Mesothelial cell of epicardium (in vitro differentiated cells): ENCODE measurements at regions not wholly inside any gene's neighbourhood (a gene's known extent, or its start where the extent isn't known, plus 50 kb on each side); places are given as distances from the start of the nearest gene placed in this dataset.
"Not testable (repeated sequence)": the region's sequence is repeated elsewhere in the genome, so short reads cannot be mapped to it uniquely, and the experiment has no call there.

Source experiments
- DNase-seq, 2 experiments: peaks; one replicate each; pipeline ENCODE4 v3.0.0; 2021; ENCODE audit warnings: low spot score in 2 of 2; ENCODE audit not compliant: unreplicated experiment in 2 of 2
- H3K27ac Mint-ChIP-seq: 2 replicates; pipeline ENCODE4 v1.8.0; 2021; ENCODE audit warnings: mixed read lengths
- H3K27me3 Mint-ChIP-seq: 2 replicates; pipeline ENCODE4 v1.8.0; 2021; ENCODE audit warnings: low read depth, mixed read lengths
- H3K36me3 Mint-ChIP-seq: 2 replicates; pipeline ENCODE4 v1.8.0; 2021; ENCODE audit warnings: mixed read lengths
- H3K4me1 Mint-ChIP-seq: 2 replicates; pipeline ENCODE4 v1.8.0; 2021; ENCODE audit warnings: mixed read lengths
- H3K4me3 Mint-ChIP-seq: 2 replicates; pipeline ENCODE4 v1.8.0; 2021; ENCODE audit warnings: mild to moderate bottlenecking, moderate library complexity, mixed read lengths
- H3K9me3 Mint-ChIP-seq: 2 replicates; pipeline ENCODE4 v1.8.0; 2021; ENCODE audit warnings: mixed read lengths
- CTCF ChIP-seq: fragments of 200-600 bp; sonication (generic); IDR thresholded peaks from one replicate; pipeline ENCODE4 v1.5.0; 2021; ENCODE audit warnings: antibody characterized with exemption; ENCODE audit not compliant: unreplicated experiment

- Mint-ChIP-seq H3K27ac (no peak overlapping the region), H3K36me3 (no peaks in the 10 kb centered on the region), H3K4me3 (no peak overlapping the region), H3K27me3 (peaks cover 36% of the 10 kb centered on the region), H3K4me1 (peaks cover 9% of the 10 kb centered on the region), H3K9me3 (no peaks in the 10 kb centered on the region)
- DNase-seq, result peak in 1 of 2 experiments; percentile 28
- no peak for TF ChIP-seq CTCF
These were observed 206.6 kb downstream of the NDUFA10 start for GRCh38 chr2:239818531-239819011.

DNA sequence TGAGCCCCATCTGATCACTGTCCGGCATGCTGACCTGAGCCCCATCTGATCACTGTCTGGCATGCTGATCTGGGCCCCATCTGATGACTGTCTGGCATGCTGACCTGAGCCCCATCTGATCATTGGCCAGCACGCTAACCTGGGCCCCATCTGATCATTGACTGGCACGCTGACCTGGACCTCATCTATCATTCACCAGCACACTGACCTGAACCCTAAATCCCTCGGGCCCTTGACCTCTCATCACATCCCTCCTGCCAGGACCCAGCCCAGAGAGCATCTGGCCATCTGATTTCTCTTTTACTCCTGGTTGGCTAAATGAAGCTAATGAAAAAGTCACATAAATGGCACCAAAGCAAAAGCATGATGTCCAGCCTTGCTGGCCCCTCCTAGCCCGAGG, 207.1 kb downstream of the NDUFA10 start:
- no peak for TF ChIP-seq CTCF
- peaks cover 9% of the 10 kb centered on the region for H3K4me1 Mint-ChIP-seq
- H3K27ac Mint-ChIP-seq, result no peak overlapping the region
- H3K36me3 Mint-ChIP-seq, result no peaks in the 10 kb centered on the region
- no peak overlapping the region for H3K4me3 Mint-ChIP-seq
- DNase-seq, result peak in 1 of 2 experiments; percentile 24
- H3K27me3 Mint-ChIP-seq, result peaks cover 34% of the 10 kb centered on the region
- H3K9me3 Mint-ChIP-seq, result no peaks in the 10 kb centered on the region

DNA sequence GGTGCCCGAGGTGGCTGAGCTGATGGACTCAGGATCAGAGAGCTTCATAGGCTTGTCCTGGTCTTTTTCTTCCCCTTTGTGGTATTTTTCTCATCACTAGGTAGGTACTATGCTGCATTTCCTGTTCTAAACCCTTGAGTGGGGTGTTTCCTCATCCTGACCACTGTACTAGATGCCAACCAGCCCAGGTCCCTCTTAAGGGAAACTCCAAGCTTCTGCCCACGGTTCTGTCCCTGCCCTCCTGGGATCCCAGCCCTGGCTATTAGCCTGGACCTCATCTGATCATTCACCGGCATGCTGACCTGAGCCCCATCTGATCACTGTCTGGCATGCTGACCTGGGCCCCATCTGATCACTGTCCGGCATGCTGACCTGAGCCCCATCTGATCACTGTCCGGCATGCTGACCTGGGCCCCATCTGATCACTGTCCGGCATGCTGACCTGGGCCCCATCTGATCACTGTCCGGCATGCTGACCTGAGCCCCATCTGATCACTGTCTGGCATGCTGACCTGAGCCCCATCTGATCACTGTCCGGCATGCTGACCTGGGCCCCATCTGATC, 207.6 kb downstream of the NDUFA10 start:
- not testable (repeated sequence) for H3K36me3 Mint-ChIP-seq, H3K9me3 Mint-ChIP-seq, H3K4me3 Mint-ChIP-seq, H3K4me1 Mint-ChIP-seq, DNase-seq, H3K27ac Mint-ChIP-seq
- H3K27me3 Mint-ChIP-seq, result peaks cover 29% of the 10 kb centered on the region

DNA sequence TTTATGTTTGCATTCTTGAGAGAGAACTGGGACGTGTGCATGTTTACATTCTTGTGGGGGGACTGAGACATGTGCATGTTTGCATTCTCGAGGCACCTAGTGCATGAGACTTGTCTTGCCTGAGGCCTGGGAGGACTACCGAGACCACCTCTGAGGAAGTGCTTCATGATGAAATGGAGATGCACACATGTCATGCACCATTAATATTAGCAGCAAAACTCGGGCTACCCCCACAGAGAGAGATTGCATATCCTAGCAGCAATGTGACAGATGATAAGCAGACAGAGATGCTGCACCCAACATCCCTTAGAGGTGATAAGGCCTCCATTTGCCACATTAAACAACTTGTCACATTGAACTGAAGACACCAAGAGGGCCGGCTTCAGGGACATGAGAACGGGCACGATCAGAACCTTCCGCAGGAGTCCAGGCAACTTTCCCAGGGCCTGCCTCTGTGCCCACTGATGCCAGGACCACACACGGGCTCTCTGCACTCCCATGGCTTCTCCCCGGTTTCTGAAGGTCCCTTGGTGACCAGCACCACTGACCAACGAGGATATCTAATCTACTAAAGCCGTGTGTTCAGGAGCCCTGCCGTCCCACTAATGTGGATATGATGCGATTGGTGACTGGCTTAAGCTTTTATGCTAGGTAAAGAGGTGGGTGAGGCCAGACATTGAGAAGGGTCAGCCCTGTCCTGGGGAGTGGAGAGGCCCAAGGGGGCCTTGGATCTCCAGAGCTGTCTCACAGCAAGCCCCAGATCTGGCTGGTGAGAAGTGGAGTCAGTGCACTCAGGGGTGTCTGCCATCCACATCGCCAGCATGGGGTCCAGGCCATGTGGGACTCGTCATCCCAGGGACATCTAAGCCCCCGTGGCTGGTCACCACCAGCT, 208.3 kb downstream of the NDUFA10 start:
- Mint-ChIP-seq H3K36me3 (no peaks in the 10 kb centered on the region), H3K4me1 (peaks cover 9% of the 10 kb centered on the region), H3K27me3 (peaks cover 24% of the 10 kb centered on the region), H3K4me3 (no peak overlapping the region), H3K9me3 (no peaks in the 10 kb centered on the region), H3K27ac (no peak overlapping the region)
- peak in 1 of 2 experiments; percentile 21 for DNase-seq
- no peak for TF ChIP-seq CTCF

DNA sequence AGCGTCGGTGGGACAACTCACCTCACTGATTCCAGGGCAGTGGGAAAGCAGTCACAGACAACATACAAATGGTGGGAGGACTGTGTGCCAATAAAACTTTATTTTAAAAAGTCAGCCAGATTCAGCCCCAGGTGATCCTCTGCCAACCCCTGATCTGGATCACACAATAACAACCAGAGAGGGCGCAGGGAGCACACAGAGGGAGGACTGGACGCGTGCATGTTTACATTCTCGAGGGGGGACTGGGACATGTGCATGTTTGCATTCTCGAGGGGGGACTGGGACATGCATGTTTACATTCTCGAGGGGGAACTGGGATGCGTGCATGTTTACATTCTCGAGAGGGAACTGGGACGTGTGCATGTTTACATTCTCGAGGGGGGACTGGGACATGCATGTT, 209.5 kb downstream of the NDUFA10 start:
- DNase-seq, result no peak
- Mint-ChIP-seq H3K27me3 (peaks cover 22% of the 10 kb centered on the region), H3K9me3 (no peaks in the 10 kb centered on the region), H3K36me3 (no peaks in the 10 kb centered on the region), H3K27ac (no peak overlapping the region), H3K4me3 (no peak overlapping the region), H3K4me1 (peaks cover 9% of the 10 kb centered on the region)
- no peak for TF ChIP-seq CTCF

GRCh38 chr2:239814861-239815601, 210.1 kb downstream of the NDUFA10 start:
- Mint-ChIP-seq H3K36me3 (no peaks in the 10 kb centered on the region), H3K9me3 (no peaks in the 10 kb centered on the region), H3K4me3 (no peak overlapping the region), H3K4me1 (peaks cover 9% of the 10 kb centered on the region), H3K27ac (peak overlapping the region; percentile 30), H3K27me3 (peaks cover 18% of the 10 kb centered on the region)
- DNase-seq, result peak; percentile 13 to 16
- no peak for TF ChIP-seq CTCF
